Transverse colon (tissue), 3 donors: ENCODE measurements at regions not wholly inside any gene's neighbourhood (a gene's known extent, or its start where the extent isn't known, plus 50 kb on each side); places are given as distances from the start of the nearest gene placed in this dataset.

Source experiments
- EP300 ChIP-seq: sonication (generic); formaldehyde crosslinking; IDR thresholded peaks from one replicate; pipeline ENCODE4 v1.6.1; 2017; ENCODE audit warnings: antibody characterized with exemption, low read depth
- POLR2A ChIP-seq: fragments of 450-650 bp; IDR thresholded peaks from one replicate; pipeline ENCODE4 v1.6.1; 2016; ENCODE audit warnings: antibody characterized with exemption, mild to moderate bottlenecking, moderate library complexity
- TF ChIP-seq, protein P1 (sequence below), 5 experiments: fragments of 200-600 bp in 3 of 5; fragments of 450-650 bp in 2 of 5; sonication (generic) in 3 of 5; IDR thresholded peaks; 1 replicate in 2 of 5; 2 replicates in 3 of 5; pipeline ENCODE4 v1.5.1; 2016 to 2017; ENCODE audit warnings: antibody characterized with exemption in 5 of 5, inconsistent platforms in 3 of 5, mild to moderate bottlenecking in 2 of 5, moderate library complexity in 1 of 5

DNA sequence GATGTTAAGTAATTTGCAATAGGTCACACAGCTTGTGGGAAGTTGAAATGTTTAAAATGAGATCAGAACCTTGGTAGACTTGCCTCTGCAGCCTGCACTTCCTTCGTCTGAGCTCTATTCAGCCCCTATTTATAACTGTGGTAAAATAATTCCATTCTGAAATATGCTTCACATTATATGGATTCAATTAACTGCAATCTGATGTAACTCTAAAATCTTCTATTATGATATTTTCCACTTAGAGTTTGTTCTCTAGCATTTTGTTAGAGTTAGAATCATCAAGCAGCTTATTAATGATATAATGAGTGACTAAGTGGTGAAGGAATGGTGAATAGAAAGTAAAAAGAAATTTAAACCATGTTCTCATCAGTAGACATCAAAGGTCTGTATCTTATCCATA, 139.6 kb upstream of the ARHGAP28 start:
- TF ChIP-seq, protein P1, sequence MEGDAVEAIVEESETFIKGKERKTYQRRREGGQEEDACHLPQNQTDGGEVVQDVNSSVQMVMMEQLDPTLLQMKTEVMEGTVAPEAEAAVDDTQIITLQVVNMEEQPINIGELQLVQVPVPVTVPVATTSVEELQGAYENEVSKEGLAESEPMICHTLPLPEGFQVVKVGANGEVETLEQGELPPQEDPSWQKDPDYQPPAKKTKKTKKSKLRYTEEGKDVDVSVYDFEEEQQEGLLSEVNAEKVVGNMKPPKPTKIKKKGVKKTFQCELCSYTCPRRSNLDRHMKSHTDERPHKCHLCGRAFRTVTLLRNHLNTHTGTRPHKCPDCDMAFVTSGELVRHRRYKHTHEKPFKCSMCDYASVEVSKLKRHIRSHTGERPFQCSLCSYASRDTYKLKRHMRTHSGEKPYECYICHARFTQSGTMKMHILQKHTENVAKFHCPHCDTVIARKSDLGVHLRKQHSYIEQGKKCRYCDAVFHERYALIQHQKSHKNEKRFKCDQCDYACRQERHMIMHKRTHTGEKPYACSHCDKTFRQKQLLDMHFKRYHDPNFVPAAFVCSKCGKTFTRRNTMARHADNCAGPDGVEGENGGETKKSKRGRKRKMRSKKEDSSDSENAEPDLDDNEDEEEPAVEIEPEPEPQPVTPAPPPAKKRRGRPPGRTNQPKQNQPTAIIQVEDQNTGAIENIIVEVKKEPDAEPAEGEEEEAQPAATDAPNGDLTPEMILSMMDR (IDR thresholded peaks at IDR 0.05): no peak
- no peak for TF ChIP-seq POLR2A
- TF ChIP-seq EP300: no peak
